Caco-2 (cell line): ENCODE measurements at regions not wholly inside any gene's neighbourhood (a gene's known extent, or its start where the extent isn't known, plus 50 kb on each side); places are given as distances from the start of the nearest gene placed in this dataset.

Experiments used
- BruUV-seq: library from RNA; stranded (reverse); fragments of 400-500 nt; replicated peaks from 2 replicates; lab custom pipeline; 2021; lab: Mats Ljungman, UMichigan
- CTCF ChIA-PET: fragments of 300-600 bp; sonication (Branson Sonifier 250); formaldehyde crosslinking; loops from one replicate; lab custom pipeline; 2022; ENCODE audit warnings: antibody characterized with exemption; lab: Charles Lee
- POLR2A ChIA-PET: fragments of 300-600 bp; sonication (Branson Sonifier 250); formaldehyde crosslinking; loops from one replicate; lab custom pipeline; 2022; ENCODE audit warnings: antibody characterized with exemption; lab: Charles Lee
- DNase-seq, 2 experiments: peaks; one replicate each; pipeline versions ENCODE4 v3.0.0 to v3.0.0-alpha.2; 2020 to 2022
- H3K27me3 ChIP-seq: replicated peaks from 2 replicates; pipeline ENCODE4 v1.6.0; 2011; ENCODE audit warnings: low read length; ENCODE audit not compliant: control insufficient read depth, insufficient read depth
- H3K36me3 ChIP-seq: 2 replicates; pipeline ENCODE4 v1.5.1; 2011; ENCODE audit warnings: low read length; ENCODE audit not compliant: control insufficient read depth, insufficient read depth
- H3K4me1 ChIP-seq: fragments of 250-450 bp; sonication (Bioruptor Pico); 2 replicates; pipeline ENCODE4 v1.5.1; 2020; ENCODE audit warnings: mild to moderate bottlenecking
- H3K4me3 ChIP-seq: 2 replicates; pipeline ENCODE4 v1.5.1; 2011; ENCODE audit warnings: low read depth, mild to moderate bottlenecking, control low read depth, low read length
- H3K9me3 ChIP-seq: fragments of 250-450 bp; sonication (Bioruptor Pico); 2 replicates; pipeline ENCODE4 v1.5.1; 2020; ENCODE audit warnings: mild to moderate bottlenecking, moderate library complexity
- H3K27ac Mint-ChIP-seq: one replicate; pipeline ENCODE4 v1.8.0; 2022; ENCODE audit warnings: mixed read lengths; ENCODE audit not compliant: unreplicated experiment
- H3K27me3 Mint-ChIP-seq: one replicate; pipeline ENCODE4 v1.8.0; 2022; ENCODE audit warnings: mixed read lengths; ENCODE audit not compliant: insufficient read depth, unreplicated experiment
- H3K36me3 Mint-ChIP-seq: one replicate; pipeline ENCODE4 v1.8.0; 2022; ENCODE audit warnings: mild to moderate bottlenecking, mixed read lengths; ENCODE audit not compliant: insufficient read depth, unreplicated experiment
- H3K4me1 Mint-ChIP-seq: one replicate; pipeline ENCODE4 v1.8.0; 2022; ENCODE audit warnings: low read depth, mixed read lengths; ENCODE audit not compliant: unreplicated experiment
- H3K4me3 Mint-ChIP-seq: one replicate; pipeline ENCODE4 v1.8.0; 2022; ENCODE audit warnings: mild to moderate bottlenecking, moderate library complexity, mixed read lengths; ENCODE audit not compliant: unreplicated experiment
- H3K9me3 Mint-ChIP-seq: one replicate; pipeline ENCODE4 v1.8.0; 2022; ENCODE audit warnings: mixed read lengths; ENCODE audit not compliant: unreplicated experiment
- intact Hi-C: fragments of 100-400 bp; cut with micrococcal nuclease; formaldehyde crosslinking; loops from one replicate; pipeline ENCODE4 v1.10.0; 2022; ENCODE audit not compliant: unreplicated experiment
- TF ChIP-seq, protein P1 (sequence below), 2 experiments: fragments of 200-600 bp in 1 of 2; IDR thresholded peaks; 1 replicate in 1 of 2; 2 replicates in 1 of 2; pipeline versions ENCODE4 v1.5.1 to v1.8.0; 2011 to 2022; ENCODE audit warnings: antibody characterized with exemption in 1 of 2, control low read depth in 1 of 2, inconsistent platforms in 1 of 2, low read depth in 1 of 2, low read length in 1 of 2, mild to moderate bottlenecking in 1 of 2, moderate library complexity in 1 of 2; ENCODE audit not compliant: insufficient read depth in 1 of 2, severe bottlenecking in 1 of 2, unreplicated experiment in 1 of 2

DNA sequence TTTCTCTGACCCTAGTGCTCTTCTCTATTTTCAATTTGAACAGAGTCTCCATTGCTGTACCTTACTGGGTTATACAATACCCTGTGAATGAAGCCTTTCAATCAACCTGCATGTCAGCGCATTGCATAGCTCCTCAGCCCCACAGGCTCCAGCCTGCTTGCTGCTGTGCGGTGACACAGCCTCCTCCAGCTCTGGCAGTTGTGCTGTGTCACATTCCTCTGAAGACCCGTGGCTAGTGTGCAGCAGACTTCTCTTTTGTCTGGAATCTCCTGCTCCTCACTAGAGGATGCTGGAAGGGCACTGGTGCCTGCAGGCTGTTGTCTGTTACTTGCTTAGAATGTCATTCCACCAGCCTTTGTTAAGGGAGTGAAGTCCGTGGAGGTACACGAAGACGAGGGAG is 390.1 kb upstream of the B3GAT1 start:
- no peaks in the 10 kb centered on the region for H3K9me3 Mint-ChIP-seq
- DNase-seq = peak; percentile 64 to 73
- Histone ChIP-seq H3K4me3 (no peak overlapping the region), H3K4me1 (peaks cover 8% of the 10 kb centered on the region), H3K9me3 (no peaks in the 10 kb centered on the region; the same call in 1 of the 2 replicates), H3K36me3 (no peaks in the 10 kb centered on the region), H3K27me3 (no peaks in the 10 kb centered on the region)
- ChIA-PET CTCF (interaction anchor here (0.8 to 1.2 kb wide), 2 partner anchors 17 to 67 kb away, joined by 4 to 6 read pairs; no protein-coding TSS in a partner anchor), POLR2A (no interaction called here)
- intact Hi-C loops = no loop called here
- TF ChIP-seq, protein P1, sequence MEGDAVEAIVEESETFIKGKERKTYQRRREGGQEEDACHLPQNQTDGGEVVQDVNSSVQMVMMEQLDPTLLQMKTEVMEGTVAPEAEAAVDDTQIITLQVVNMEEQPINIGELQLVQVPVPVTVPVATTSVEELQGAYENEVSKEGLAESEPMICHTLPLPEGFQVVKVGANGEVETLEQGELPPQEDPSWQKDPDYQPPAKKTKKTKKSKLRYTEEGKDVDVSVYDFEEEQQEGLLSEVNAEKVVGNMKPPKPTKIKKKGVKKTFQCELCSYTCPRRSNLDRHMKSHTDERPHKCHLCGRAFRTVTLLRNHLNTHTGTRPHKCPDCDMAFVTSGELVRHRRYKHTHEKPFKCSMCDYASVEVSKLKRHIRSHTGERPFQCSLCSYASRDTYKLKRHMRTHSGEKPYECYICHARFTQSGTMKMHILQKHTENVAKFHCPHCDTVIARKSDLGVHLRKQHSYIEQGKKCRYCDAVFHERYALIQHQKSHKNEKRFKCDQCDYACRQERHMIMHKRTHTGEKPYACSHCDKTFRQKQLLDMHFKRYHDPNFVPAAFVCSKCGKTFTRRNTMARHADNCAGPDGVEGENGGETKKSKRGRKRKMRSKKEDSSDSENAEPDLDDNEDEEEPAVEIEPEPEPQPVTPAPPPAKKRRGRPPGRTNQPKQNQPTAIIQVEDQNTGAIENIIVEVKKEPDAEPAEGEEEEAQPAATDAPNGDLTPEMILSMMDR (IDR thresholded peaks at IDR 0.05; ENCODE audit: insufficient read depth in 1 of 2, low read depth in 1 of 2, low read length in 1 of 2, severe bottlenecking in 1 of 2, unreplicated experiment in 1 of 2) = no peak
- peak overlapping the region; percentile 40 for H3K27ac Mint-ChIP-seq
- BruUV-seq = no TSS peak
- no peaks in the 10 kb centered on the region for H3K27me3 Mint-ChIP-seq
- H3K36me3 Mint-ChIP-seq = no peaks in the 10 kb centered on the region
- H3K4me3 Mint-ChIP-seq = no peak overlapping the region
- H3K4me1 Mint-ChIP-seq = peaks cover 15% of the 10 kb centered on the region

DNA sequence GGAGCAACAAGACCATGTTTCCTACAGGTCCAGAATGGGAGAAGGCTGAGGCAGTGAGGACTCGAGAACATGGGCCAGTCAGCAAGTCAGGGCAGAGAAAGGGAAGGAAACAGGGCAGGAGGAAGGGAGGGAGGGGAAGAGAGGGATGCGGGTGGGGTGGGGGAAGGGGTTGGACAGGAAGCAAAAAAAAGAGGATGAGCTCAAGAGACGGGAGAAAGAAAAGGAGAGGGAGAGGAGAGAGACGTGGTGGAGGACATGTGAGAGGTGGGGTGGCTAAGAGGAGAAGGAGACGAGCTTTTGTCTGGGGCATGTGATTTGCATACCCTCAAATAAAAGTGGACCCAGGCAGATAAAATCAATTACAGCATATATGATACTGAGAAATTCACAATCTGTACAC is 389.5 kb upstream of the B3GAT1 start:
- no peaks in the 10 kb centered on the region for H3K36me3 ChIP-seq
- H3K4me1 ChIP-seq = peaks cover 8% of the 10 kb centered on the region
- H3K36me3 Mint-ChIP-seq = no peaks in the 10 kb centered on the region
- no peak for DNase-seq
- ChIA-PET POLR2A (no interaction called here), CTCF (interaction anchor here (0.8 to 1.2 kb wide), 2 partner anchors 17 to 67 kb away, joined by 4 to 6 read pairs; no protein-coding TSS in a partner anchor)
- H3K4me3 ChIP-seq = no peak overlapping the region
- H3K4me3 Mint-ChIP-seq = no peak overlapping the region
- peaks cover 15% of the 10 kb centered on the region for H3K4me1 Mint-ChIP-seq
- H3K9me3 Mint-ChIP-seq = no peaks in the 10 kb centered on the region
- H3K27ac Mint-ChIP-seq = peak overlapping the region; percentile 40
- H3K27me3 Mint-ChIP-seq = no peaks in the 10 kb centered on the region
- H3K27me3 ChIP-seq = no peaks in the 10 kb centered on the region
- intact Hi-C loops = no loop called here
- BruUV-seq = no TSS peak
- TF ChIP-seq, protein P1 (IDR thresholded peaks at IDR 0.05; ENCODE audit: insufficient read depth in 1 of 2, low read depth in 1 of 2, low read length in 1 of 2, severe bottlenecking in 1 of 2, unreplicated experiment in 1 of 2) = no peak
- no peaks in the 10 kb centered on the region; the same call in 1 of the 2 replicates for H3K9me3 ChIP-seq

DNA sequence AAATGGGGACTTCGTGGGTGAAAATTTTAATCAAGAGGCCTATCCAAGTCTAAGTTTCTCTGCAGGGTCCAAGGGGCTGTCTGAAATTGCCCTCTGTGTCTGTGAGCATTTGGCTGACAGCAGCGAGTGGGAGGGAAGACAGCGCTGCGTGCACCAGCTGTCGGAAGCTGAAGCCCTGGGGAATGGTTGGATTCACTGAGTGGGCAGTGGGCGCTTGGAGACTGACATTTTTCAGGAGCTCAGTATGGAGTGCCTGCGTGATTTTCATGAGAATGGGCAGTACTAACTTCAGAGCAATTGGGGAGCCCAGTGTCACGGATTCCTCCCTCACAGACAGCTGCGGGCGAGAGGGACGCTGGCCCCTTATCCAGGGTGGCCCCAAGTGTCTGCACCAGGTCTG is 388.8 kb upstream of the B3GAT1 start:
- Mint-ChIP-seq H3K9me3 (no peaks in the 10 kb centered on the region), H3K27ac (no peak overlapping the region), H3K27me3 (no peaks in the 10 kb centered on the region), H3K4me3 (no peak overlapping the region), H3K4me1 (peaks cover 15% of the 10 kb centered on the region), H3K36me3 (no peaks in the 10 kb centered on the region)
- BruUV-seq = no TSS peak
- no peaks in the 10 kb centered on the region for H3K36me3 ChIP-seq
- POLR2A ChIA-PET = no interaction called here
- TF ChIP-seq, protein P1 (IDR thresholded peaks at IDR 0.05; ENCODE audit: insufficient read depth in 1 of 2, low read depth in 1 of 2, low read length in 1 of 2, severe bottlenecking in 1 of 2, unreplicated experiment in 1 of 2) = no peak
- CTCF ChIA-PET = no interaction called here
- no peaks in the 10 kb centered on the region for H3K27me3 ChIP-seq
- DNase-seq = no peak
- intact Hi-C loops = no loop called here
- H3K9me3 ChIP-seq = no peaks in the 10 kb centered on the region; the same call in 1 of the 2 replicates
- H3K4me1 ChIP-seq = peaks cover 8% of the 10 kb centered on the region
- H3K4me3 ChIP-seq = no peak overlapping the region
